SK-N-SH treated with all-trans-retinoic acid at 6 μM for 48 hours (cell line): ENCODE measurements at regions not wholly inside any gene's neighbourhood (a gene's known extent, or its start where the extent isn't known, plus 50 kb on each side); places are given as distances from the start of the nearest gene placed in this dataset.

Source experiments
- ATAC-seq: fragments of 200-7000 bp; cut with Tn5 transposase; 3 replicates; pipeline ENCODE4 v1.9.1; 2020; ENCODE audit warnings: mild to moderate bottlenecking, moderate library complexity
- ARNTL ChIP-seq: fragments of 450-650 bp; formaldehyde crosslinking; IDR thresholded peaks from 2 replicates; pipeline ENCODE4 v1.5.0; 2020; ENCODE audit warnings: low read depth, mild to moderate bottlenecking, moderate library complexity, borderline replicate concordance
- CREB5 ChIP-seq: fragments of 250-450 bp; sonication (Bioruptor Pico); IDR thresholded peaks from 2 replicates; pipeline ENCODE4 v1.5.1; 2020; ENCODE audit warnings: low read depth, mild to moderate bottlenecking, moderate library complexity
- GLIS3 ChIP-seq: fragments of 250-450 bp; sonication (Bioruptor Pico); IDR thresholded peaks from 2 replicates; pipeline ENCODE4 v1.5.0; 2020; ENCODE audit warnings: mild to moderate bottlenecking, moderate library complexity
- RARB ChIP-seq: fragments of 250-450 bp; sonication (Bioruptor Pico); IDR thresholded peaks from 2 replicates; pipeline ENCODE4 v1.8.0; 2021; ENCODE audit warnings: mild to moderate bottlenecking, moderate library complexity
- SNAI2 ChIP-seq: fragments of 250-450 bp; sonication (Bioruptor Pico); IDR thresholded peaks from 2 replicates; pipeline ENCODE4 v1.5.0; 2020; ENCODE audit warnings: mild to moderate bottlenecking, moderate library complexity
- TCF4 ChIP-seq: fragments of 250-450 bp; sonication (Bioruptor Pico); IDR thresholded peaks from 2 replicates; pipeline ENCODE4 v1.8.0; 2021; ENCODE audit warnings: mild to moderate bottlenecking, moderate library complexity, borderline replicate concordance
- TSHZ2 ChIP-seq: fragments of 250-450 bp; sonication (Bioruptor Pico); IDR thresholded peaks from 2 replicates; pipeline ENCODE4 v1.5.0; 2020; ENCODE audit warnings: mild to moderate bottlenecking, moderate library complexity
- ZC3H10 ChIP-seq: fragments of 250-450 bp; sonication (Bioruptor Pico); IDR thresholded peaks from 2 replicates; pipeline ENCODE4 v1.5.1; 2021; ENCODE audit warnings: mild to moderate bottlenecking, moderate library complexity
- ZNF565 ChIP-seq: fragments of 450-650 bp; formaldehyde crosslinking; conservative IDR thresholded peaks from 2 replicates; pipeline ENCODE4 v1.5.0; 2020; ENCODE audit warnings: low read depth, mild to moderate bottlenecking, moderate library complexity
- ZNF8 ChIP-seq: fragments of 450-650 bp; formaldehyde crosslinking; IDR thresholded peaks from 2 replicates; pipeline ENCODE4 v1.5.0; 2020; ENCODE audit warnings: mild to moderate bottlenecking, moderate library complexity
- TF ChIP-seq, protein P1 (sequence below): fragments of 250-450 bp; sonication (Bioruptor Pico); IDR thresholded peaks from 2 replicates; pipeline ENCODE4 v1.8.0; 2021; ENCODE audit warnings: low read depth, mild to moderate bottlenecking, moderate library complexity, borderline replicate concordance
- TF ChIP-seq, protein P2 (sequence below): fragments of 250-450 bp; sonication (Bioruptor Pico); IDR thresholded peaks from 2 replicates; pipeline ENCODE4 v1.8.0; 2020; ENCODE audit warnings: mild to moderate bottlenecking, moderate library complexity, borderline replicate concordance
- TF ChIP-seq, protein P3 (sequence below): fragments of 250-450 bp; sonication (Bioruptor Pico); IDR thresholded peaks from 2 replicates; pipeline ENCODE4 v1.5.1; 2021; ENCODE audit warnings: mild to moderate bottlenecking, moderate library complexity

DNA sequence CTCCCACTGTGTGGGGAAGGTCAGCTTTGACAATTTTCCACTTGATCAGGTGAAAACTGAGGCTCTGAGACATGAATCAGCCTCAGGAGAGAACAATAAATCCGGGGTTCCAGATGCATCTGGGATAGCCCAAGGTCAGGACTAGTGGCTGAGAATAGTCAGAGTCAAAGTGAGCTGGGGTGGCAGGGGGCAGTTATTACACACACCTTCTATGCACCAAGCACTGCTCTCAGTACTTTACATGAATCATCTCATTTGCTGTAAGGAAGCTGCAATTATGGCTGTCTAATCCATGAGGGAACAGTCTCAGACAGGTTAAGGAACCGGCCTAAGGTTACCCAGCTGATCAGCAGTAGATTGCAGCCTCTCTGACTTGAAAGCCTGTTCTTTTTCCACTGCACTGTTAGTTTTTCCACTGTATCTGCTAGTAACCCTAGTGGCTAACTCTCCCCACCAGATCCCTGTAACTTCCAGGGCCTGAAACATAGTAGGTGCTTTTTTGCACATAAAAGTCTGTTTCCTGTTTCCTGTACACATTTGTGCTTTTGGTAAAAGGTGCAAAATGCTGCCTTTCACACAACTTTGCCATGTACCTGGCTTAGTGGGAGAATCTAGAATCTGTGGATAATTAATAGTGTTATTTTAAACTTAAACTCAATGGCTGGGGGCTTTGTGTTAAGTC, 125.9 kb downstream of the EMX2 start (continued):
- no peak for TF ChIP-seq TSHZ2
- TF ChIP-seq ZC3H10 (CRISPR knock-in tag): no peak

GRCh38 chr10:117669122-117669521, 126.6 kb downstream of the EMX2 start:
- ATAC-seq: no peak
- TF ChIP-seq CREB5 (CRISPR knock-in tag): no peak
- TF ChIP-seq TCF4: no peak
- TF ChIP-seq SNAI2 (CRISPR knock-in tag): no peak
- TF ChIP-seq TSHZ2: no peak
- TF ChIP-seq RARB: no peak
- TF ChIP-seq, protein P1, sequence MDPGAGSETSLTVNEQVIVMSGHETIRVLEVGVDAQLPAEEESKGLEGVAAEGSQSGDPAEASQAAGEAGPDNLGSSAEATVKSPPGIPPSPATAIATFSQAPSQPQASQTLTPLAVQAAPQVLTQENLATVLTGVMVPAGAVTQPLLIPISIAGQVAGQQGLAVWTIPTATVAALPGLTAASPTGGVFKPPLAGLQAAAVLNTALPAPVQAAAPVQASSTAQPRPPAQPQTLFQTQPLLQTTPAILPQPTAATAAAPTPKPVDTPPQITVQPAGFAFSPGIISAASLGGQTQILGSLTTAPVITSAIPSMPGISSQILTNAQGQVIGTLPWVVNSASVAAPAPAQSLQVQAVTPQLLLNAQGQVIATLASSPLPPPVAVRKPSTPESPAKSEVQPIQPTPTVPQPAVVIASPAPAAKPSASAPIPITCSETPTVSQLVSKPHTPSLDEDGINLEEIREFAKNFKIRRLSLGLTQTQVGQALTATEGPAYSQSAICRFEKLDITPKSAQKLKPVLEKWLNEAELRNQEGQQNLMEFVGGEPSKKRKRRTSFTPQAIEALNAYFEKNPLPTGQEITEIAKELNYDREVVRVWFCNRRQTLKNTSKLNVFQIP (CRISPR knock-in tag): no peak
- no peak for TF ChIP-seq GLIS3 (CRISPR knock-in tag)
- TF ChIP-seq ZNF565 (CRISPR knock-in tag): no peak
- TF ChIP-seq, protein P2, sequence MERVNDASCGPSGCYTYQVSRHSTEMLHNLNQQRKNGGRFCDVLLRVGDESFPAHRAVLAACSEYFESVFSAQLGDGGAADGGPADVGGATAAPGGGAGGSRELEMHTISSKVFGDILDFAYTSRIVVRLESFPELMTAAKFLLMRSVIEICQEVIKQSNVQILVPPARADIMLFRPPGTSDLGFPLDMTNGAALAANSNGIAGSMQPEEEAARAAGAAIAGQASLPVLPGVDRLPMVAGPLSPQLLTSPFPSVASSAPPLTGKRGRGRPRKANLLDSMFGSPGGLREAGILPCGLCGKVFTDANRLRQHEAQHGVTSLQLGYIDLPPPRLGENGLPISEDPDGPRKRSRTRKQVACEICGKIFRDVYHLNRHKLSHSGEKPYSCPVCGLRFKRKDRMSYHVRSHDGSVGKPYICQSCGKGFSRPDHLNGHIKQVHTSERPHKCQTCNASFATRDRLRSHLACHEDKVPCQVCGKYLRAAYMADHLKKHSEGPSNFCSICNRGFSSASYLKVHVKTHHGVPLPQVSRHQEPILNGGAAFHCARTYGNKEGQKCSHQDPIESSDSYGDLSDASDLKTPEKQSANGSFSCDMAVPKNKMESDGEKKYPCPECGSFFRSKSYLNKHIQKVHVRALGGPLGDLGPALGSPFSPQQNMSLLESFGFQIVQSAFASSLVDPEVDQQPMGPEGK (CRISPR knock-in tag): no peak
- TF ChIP-seq ARNTL: no peak
- TF ChIP-seq ZC3H10 (CRISPR knock-in tag): no peak
- TF ChIP-seq, protein P3, sequence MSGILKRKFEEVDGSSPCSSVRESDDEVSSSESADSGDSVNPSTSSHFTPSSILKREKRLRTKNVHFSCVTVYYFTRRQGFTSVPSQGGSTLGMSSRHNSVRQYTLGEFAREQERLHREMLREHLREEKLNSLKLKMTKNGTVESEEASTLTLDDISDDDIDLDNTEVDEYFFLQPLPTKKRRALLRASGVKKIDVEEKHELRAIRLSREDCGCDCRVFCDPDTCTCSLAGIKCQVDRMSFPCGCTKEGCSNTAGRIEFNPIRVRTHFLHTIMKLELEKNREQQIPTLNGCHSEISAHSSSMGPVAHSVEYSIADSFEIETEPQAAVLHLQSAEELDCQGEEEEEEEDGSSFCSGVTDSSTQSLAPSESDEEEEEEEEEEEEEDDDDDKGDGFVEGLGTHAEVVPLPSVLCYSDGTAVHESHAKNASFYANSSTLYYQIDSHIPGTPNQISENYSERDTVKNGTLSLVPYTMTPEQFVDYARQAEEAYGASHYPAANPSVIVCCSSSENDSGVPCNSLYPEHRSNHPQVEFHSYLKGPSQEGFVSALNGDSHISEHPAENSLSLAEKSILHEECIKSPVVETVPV (CRISPR knock-in tag): no peak
- TF ChIP-seq, all 23 proteins: peak for 0

DNA sequence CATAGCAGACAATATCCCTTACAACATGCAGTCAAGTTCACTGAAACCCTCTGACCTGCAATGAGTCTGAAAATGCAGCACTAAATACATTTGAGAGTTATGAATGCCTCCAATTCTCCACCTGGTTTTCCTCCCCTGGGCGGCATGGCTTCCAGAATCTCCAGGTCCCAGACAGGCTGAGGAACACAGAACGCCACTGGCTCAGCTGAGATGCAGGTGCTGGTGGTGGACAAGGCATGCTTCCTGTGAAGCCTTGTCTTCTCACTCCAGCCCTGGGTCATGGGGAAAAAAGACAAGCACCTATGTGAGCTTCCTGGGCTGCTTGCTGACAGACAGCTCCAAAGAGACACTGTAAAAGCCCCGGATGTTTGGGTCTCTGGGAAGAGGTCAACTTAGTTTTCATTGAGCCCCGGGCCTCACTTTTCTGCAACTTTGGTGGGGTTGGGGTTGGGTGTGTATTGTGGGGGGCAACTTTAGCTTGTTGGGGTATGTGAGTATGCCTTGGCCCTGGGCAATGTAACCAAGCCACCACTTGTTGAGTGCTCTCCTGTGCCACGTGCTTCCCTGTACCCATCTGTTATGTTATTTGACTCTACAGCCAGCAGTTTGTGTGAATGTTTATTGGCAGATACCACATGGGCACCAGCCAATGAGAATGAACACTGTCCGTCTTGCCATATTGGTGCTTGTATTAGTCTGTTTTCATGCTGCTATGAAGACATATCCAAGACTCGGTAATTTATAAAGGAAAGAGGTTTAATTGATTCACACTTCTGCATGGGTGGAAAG, 127.8 kb downstream of the EMX2 start:
- no peak for TF ChIP-seq CREB5 (CRISPR knock-in tag)
- no peak for TF ChIP-seq SNAI2 (CRISPR knock-in tag)
- no peak for TF ChIP-seq ZNF8 (CRISPR knock-in tag)
- TF ChIP-seq ZNF565 (CRISPR knock-in tag): no peak
- ATAC-seq: no peak
